HEK293T (cell line): ENCODE measurements at regions not wholly inside any gene's neighbourhood (a gene's known extent, or its start where the extent isn't known, plus 50 kb on each side); places are given as distances from the start of the nearest gene placed in this dataset.

Experiments
- ARNT ChIP-seq: fragments of 450-650 bp; IDR thresholded peaks from 2 replicates; pipeline ENCODE4 v1.6.1; 2017; ENCODE audit warnings: mild to moderate bottlenecking
- BHLHE40 ChIP-seq: fragments of 450-650 bp; IDR thresholded peaks from 2 replicates; pipeline ENCODE4 v1.6.1; 2016; ENCODE audit warnings: mild to moderate bottlenecking, moderate library complexity, borderline replicate concordance
- ELF4 ChIP-seq: fragments of 450-650 bp; IDR thresholded peaks from 2 replicates; pipeline ENCODE4 v1.6.1; 2017; ENCODE audit warnings: antibody characterized with exemption
- FOXK2 ChIP-seq: fragments of 450-650 bp; IDR thresholded peaks from 2 replicates; pipeline ENCODE4 v1.6.1; 2016; ENCODE audit warnings: mild to moderate bottlenecking
- FOXM1 ChIP-seq: fragments of 450-650 bp; IDR thresholded peaks from 2 replicates; pipeline ENCODE4 v1.6.1; 2017; ENCODE audit warnings: mild to moderate bottlenecking, borderline replicate concordance
- L3MBTL2 ChIP-seq: fragments of 450-650 bp; conservative IDR thresholded peaks from 2 replicates; pipeline ENCODE4 v1.6.1; 2016; ENCODE audit warnings: mild to moderate bottlenecking
- SP1 ChIP-seq: fragments of 450-650 bp; IDR thresholded peaks from 2 replicates; pipeline ENCODE4 v1.6.1; 2017
- TARDBP ChIP-seq: fragments of 450-650 bp; IDR thresholded peaks from 2 replicates; pipeline ENCODE4 v1.6.1; 2016
- TF ChIP-seq, protein P1 (sequence below): fragments of 450-650 bp; IDR thresholded peaks from 2 replicates; pipeline ENCODE4 v1.6.1; 2016

DNA sequence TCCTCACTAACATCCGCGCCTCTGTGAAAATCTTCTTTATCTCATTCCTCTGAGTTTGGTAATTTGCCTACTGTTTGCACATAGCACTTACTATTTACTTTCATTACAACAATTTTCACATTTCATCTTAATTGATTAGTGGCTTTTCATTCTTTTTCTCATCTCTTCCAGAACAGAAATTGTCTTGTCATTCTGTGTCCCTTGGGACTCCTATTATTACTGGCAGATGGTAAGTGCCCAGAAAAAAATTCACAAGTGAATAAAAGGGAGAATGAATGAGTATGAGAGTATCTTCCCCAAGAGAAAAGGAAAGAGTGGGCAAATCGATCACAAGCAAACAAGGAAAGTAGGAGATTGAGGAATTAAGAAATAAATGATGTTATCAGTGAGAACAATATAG lies 876.1 kb downstream of the TLE4 start:
- no peak for TF ChIP-seq L3MBTL2
- TF ChIP-seq BHLHE40 = no peak
- no peak for TF ChIP-seq ELF4
- TF ChIP-seq, protein P1, sequence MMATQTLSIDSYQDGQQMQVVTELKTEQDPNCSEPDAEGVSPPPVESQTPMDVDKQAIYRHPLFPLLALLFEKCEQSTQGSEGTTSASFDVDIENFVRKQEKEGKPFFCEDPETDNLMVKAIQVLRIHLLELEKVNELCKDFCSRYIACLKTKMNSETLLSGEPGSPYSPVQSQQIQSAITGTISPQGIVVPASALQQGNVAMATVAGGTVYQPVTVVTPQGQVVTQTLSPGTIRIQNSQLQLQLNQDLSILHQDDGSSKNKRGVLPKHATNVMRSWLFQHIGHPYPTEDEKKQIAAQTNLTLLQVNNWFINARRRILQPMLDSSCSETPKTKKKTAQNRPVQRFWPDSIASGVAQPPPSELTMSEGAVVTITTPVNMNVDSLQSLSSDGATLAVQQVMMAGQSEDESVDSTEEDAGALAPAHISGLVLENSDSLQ = no peak
- no peak for TF ChIP-seq FOXM1
- TF ChIP-seq FOXK2 = no peak
- TF ChIP-seq ARNT = no peak
- TF ChIP-seq SP1 = no peak
- TF ChIP-seq TARDBP = no peak
